Nephron progenitor cell (in vitro differentiated cells): ENCODE measurements at regions not wholly inside any gene's neighbourhood (a gene's known extent, or its start where the extent isn't known, plus 50 kb on each side); places are given as distances from the start of the nearest gene placed in this dataset.

Experiments used
- DNase-seq: peaks from one replicate; pipeline ENCODE4 v3.0.0; 2021
- H3K27ac Mint-ChIP-seq: 2 replicates; pipeline ENCODE4 v1.8.0; 2021; ENCODE audit warnings: mild to moderate bottlenecking, moderate library complexity, mixed read lengths
- H3K27me3 Mint-ChIP-seq: 2 replicates; pipeline ENCODE4 v1.8.0; 2021; ENCODE audit warnings: mild to moderate bottlenecking, low read depth, mixed read lengths; ENCODE audit not compliant: poor library complexity
- H3K36me3 Mint-ChIP-seq: 2 replicates; pipeline ENCODE4 v1.8.0; 2021; ENCODE audit warnings: low read depth, mixed read lengths
- H3K4me1 Mint-ChIP-seq: 2 replicates; pipeline ENCODE4 v1.8.0; 2021; ENCODE audit warnings: mixed read lengths
- H3K4me3 Mint-ChIP-seq: 2 replicates; pipeline ENCODE4 v1.8.0; 2021; ENCODE audit warnings: mild to moderate bottlenecking, moderate library complexity, mixed read lengths
- H3K9me3 Mint-ChIP-seq: 2 replicates; pipeline ENCODE4 v1.8.0; 2021; ENCODE audit warnings: mild to moderate bottlenecking, moderate library complexity, mixed read lengths
- TF ChIP-seq, protein P1 (sequence below): fragments of 200-600 bp; sonication (generic); IDR thresholded peaks from 2 replicates; pipeline ENCODE4 v1.5.0; 2021; ENCODE audit warnings: antibody characterized with exemption

GRCh38 chr2:117170897-117171296 is 643.6 kb upstream of the DDX18 start:
- Mint-ChIP-seq H3K4me1 (no peaks in the 10 kb centered on the region), H3K4me3 (no peak overlapping the region), H3K36me3 (peaks cover 53% of the 10 kb centered on the region), H3K27me3 (no peaks in the 10 kb centered on the region), H3K27ac (no peak overlapping the region), H3K9me3 (peaks cover 48% of the 10 kb centered on the region)
- DNase-seq = no peak
- TF ChIP-seq, protein P1, sequence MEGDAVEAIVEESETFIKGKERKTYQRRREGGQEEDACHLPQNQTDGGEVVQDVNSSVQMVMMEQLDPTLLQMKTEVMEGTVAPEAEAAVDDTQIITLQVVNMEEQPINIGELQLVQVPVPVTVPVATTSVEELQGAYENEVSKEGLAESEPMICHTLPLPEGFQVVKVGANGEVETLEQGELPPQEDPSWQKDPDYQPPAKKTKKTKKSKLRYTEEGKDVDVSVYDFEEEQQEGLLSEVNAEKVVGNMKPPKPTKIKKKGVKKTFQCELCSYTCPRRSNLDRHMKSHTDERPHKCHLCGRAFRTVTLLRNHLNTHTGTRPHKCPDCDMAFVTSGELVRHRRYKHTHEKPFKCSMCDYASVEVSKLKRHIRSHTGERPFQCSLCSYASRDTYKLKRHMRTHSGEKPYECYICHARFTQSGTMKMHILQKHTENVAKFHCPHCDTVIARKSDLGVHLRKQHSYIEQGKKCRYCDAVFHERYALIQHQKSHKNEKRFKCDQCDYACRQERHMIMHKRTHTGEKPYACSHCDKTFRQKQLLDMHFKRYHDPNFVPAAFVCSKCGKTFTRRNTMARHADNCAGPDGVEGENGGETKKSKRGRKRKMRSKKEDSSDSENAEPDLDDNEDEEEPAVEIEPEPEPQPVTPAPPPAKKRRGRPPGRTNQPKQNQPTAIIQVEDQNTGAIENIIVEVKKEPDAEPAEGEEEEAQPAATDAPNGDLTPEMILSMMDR = no peak

- Mint-ChIP-seq H3K36me3 (peaks cover 6% of the 10 kb centered on the region), H3K27ac (no peak overlapping the region), H3K27me3 (peaks cover 5% of the 10 kb centered on the region), H3K9me3 (peaks cover 6% of the 10 kb centered on the region), H3K4me1 (peaks cover 10% of the 10 kb centered on the region), H3K4me3 (no peak overlapping the region)
- DNase-seq = no peak
- TF ChIP-seq, protein P1 = no peak
Measured at GRCh38 chr2:117179405-117179804, 635.1 kb upstream of the DDX18 start.

GRCh38 chr2:117190856-117191559 is 623.5 kb upstream of the DDX18 start:
- Mint-ChIP-seq H3K4me3 (no peak overlapping the region), H3K4me1 (no peaks in the 10 kb centered on the region), H3K9me3 (no peaks in the 10 kb centered on the region), H3K27ac (no peak overlapping the region), H3K36me3 (no peaks in the 10 kb centered on the region), H3K27me3 (no peaks in the 10 kb centered on the region)
- TF ChIP-seq, protein P1 = no peak
- no peak for DNase-seq

DNA sequence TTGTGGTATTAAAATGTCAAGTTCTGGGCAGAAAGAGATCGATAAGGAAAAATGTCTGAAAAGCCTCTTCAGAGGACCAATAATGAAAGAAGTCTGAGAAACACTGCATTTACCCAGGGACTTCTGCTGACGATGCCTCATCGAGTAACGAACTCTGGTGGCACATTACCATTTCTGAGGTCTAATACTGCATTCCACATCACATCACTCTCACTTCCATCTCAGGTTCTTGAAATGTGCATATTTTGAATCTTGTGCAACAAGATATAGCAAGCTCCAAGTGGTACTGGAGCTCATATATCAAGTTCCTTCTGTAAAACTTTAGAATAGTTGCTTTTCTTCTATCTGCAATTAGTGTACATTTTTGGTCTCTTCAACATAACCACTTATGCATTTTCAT is 619.1 kb upstream of the DDX18 start:
- TF ChIP-seq, protein P1 = no peak
- no peak for DNase-seq
- Mint-ChIP-seq H3K4me1 (peaks cover 6% of the 10 kb centered on the region), H3K4me3 (no peak overlapping the region), H3K9me3 (no peaks in the 10 kb centered on the region), H3K27me3 (no peaks in the 10 kb centered on the region), H3K27ac (no peak overlapping the region), H3K36me3 (peaks cover under 1% of the 10 kb centered on the region)

DNA sequence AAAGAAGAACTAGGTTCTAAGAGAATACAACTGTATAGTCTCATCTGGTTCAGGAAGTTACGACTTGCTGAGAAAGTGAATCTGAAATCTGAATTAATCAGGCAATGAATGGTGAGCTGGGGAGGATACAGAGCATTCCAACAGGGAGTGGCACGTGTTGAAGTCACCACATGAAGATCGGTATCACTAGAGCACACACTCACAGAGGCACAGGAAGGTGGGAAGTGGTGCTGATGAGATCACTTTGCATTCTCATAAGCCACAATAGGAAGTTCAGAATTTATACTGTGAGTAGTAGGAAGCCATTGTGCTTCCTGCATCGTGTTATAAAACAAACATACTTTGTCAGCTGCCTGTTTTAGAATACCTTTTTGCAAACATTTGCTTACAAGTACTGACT is 615.0 kb upstream of the DDX18 start:
- H3K4me1 Mint-ChIP-seq = peaks cover 6% of the 10 kb centered on the region
- TF ChIP-seq, protein P1 = no peak
- H3K27ac Mint-ChIP-seq = no peak overlapping the region
- no peak for DNase-seq
- no peak overlapping the region for H3K4me3 Mint-ChIP-seq
- no peaks in the 10 kb centered on the region for H3K27me3 Mint-ChIP-seq
- no peaks in the 10 kb centered on the region for H3K9me3 Mint-ChIP-seq
- peaks cover 11% of the 10 kb centered on the region for H3K36me3 Mint-ChIP-seq

DNA sequence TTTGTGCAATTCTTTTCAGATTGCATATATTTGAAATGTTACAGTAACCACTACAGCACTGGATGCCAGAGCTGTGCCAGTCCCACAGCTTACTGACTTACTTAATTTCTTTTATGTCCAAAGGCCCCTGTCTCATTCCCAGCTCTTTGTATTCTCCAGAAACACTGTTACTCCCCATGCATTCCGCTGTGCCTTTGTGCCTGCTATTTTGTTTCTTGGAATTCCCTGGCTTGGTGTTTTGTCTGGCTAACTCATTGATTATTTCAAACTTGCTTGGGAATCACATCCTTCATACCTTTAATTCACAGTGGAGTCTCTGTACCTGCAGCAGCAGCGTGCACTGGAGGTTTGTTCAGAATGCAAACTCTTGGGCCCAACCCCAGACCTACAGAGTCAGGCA is 601.9 kb upstream of the DDX18 start:
- peaks cover 4% of the 10 kb centered on the region for H3K27me3 Mint-ChIP-seq
- H3K36me3 Mint-ChIP-seq = no peaks in the 10 kb centered on the region
- H3K4me1 Mint-ChIP-seq = peaks cover 5% of the 10 kb centered on the region
- peak overlapping the region; percentile 37 for H3K27ac Mint-ChIP-seq
- TF ChIP-seq, protein P1 = no peak
- no peak for DNase-seq
- no peak overlapping the region for H3K4me3 Mint-ChIP-seq
- no peaks in the 10 kb centered on the region for H3K9me3 Mint-ChIP-seq
